ENCODE measurements at regions not wholly inside any gene's neighbourhood (a gene's known extent, or its start where the extent isn't known, plus 50 kb on each side); places are given as distances from the start of the nearest gene placed in this dataset.

GRCh38 chr1:30596891-30597290 is 126.5 kb downstream of the MATN1 start:
- TF ChIP-seq GATA2 (IDR thresholded peaks at IDR 0.05; ENCODE audit: low read depth, low read length): no peak
- TF ChIP-seq GATA3 (IDR thresholded peaks at IDR 0.05; ENCODE audit: low read depth, low read length): no peak

All from SH-SY5Y (cell line).